ENCODE measurements at regions not wholly inside any gene's neighbourhood (a gene's known extent, or its start where the extent isn't known, plus 50 kb on each side); places are given as distances from the start of the nearest gene placed in this dataset.

DNA sequence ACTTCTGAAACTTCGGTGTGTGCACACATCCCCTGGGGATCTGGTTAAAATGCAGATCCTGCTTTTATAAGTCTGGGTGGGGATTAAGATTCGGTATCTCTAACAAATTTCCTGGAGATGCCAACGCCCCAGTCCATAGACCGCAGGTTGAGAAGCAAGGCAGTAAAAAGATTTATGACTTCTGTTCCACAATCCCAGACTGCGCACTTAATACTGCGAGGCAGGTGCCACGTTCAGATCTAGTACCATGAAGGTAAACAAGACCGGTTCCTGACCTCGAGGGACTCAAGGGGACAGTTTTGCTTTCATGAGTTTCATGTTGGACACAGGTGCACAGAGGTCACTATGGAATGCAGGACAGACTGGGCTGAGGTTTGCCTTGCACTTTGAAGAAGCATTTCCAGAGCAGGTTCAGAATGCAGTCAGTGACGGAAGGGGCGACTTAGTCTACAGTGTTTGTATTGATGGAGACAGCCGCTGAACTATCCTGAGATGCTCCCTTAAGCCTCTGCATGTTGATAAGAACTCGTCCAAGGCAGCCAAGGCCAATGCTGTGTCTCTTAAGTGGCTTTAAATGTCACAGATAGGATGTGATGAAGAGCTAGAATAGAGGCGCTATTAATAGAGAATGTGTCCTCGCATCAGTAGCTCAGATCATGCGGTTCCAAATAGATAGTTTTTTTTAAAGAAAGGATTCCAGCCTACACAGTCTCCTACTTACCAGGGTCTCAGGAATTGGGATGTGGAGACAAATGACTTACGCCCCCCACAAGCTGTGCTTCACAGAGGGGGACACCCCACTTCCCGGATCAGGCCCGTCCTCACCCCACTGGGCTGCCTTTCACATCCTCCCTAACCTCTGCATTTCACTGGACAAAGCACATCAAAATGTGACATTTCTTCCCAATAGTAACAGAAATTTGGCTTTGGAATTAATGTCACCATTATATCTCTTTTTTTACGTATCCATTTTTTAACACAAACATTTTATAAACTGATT lies 97.1 kb upstream of the IRS2 start:
- TF ChIP-seq, protein P1, sequence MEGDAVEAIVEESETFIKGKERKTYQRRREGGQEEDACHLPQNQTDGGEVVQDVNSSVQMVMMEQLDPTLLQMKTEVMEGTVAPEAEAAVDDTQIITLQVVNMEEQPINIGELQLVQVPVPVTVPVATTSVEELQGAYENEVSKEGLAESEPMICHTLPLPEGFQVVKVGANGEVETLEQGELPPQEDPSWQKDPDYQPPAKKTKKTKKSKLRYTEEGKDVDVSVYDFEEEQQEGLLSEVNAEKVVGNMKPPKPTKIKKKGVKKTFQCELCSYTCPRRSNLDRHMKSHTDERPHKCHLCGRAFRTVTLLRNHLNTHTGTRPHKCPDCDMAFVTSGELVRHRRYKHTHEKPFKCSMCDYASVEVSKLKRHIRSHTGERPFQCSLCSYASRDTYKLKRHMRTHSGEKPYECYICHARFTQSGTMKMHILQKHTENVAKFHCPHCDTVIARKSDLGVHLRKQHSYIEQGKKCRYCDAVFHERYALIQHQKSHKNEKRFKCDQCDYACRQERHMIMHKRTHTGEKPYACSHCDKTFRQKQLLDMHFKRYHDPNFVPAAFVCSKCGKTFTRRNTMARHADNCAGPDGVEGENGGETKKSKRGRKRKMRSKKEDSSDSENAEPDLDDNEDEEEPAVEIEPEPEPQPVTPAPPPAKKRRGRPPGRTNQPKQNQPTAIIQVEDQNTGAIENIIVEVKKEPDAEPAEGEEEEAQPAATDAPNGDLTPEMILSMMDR (IDR thresholded peaks at IDR 0.05): no peak
- no peak for TF ChIP-seq POLR2A (IDR thresholded peaks at IDR 0.05)

Measured in transverse colon (tissue), 3 donors.